ENCODE measurements at regions not wholly inside any gene's neighbourhood (a gene's known extent, or its start where the extent isn't known, plus 50 kb on each side); places are given as distances from the start of the nearest gene placed in this dataset.
"Not testable (repeated sequence)": the region's sequence is repeated elsewhere in the genome, so short reads cannot be mapped to it uniquely, and the experiment has no call there.

GRCh38 chr2:87075054-87075790 is 53.6 kb upstream of the PLGLB1 start:
- peak; percentile 15 for DNase-seq (ENCODE audit: low spot score)

- DNase-seq (ENCODE audit: low spot score), result peak; percentile 22
These were observed 54.2 kb upstream of the PLGLB1 start for GRCh38 chr2:87075791-87076252.

- peak; percentile 67 for DNase-seq (ENCODE audit: low spot score)
These were observed 54.8 kb upstream of the PLGLB1 start for GRCh38 chr2:87076253-87077123.

GRCh38 chr2:87077124-87077446 is 55.4 kb upstream of the PLGLB1 start:
- DNase-seq (ENCODE audit: low spot score), result not testable (repeated sequence)

GRCh38 chr2:87081727-87082126 is 60.1 kb upstream of the PLGLB1 start:
- DNase-seq (ENCODE audit: low spot score), result not testable (repeated sequence)

- not testable (repeated sequence) for DNase-seq (ENCODE audit: low spot score)
These were observed 66.4 kb upstream of the PLGLB1 start for GRCh38 chr2:87088079-87088478.

GRCh38 chr2:87089401-87089800 is 67.8 kb upstream of the PLGLB1 start:
- DNase-seq (ENCODE audit: low spot score), result not testable (repeated sequence)

GRCh38 chr2:87093252-87093651 is 71.6 kb upstream of the PLGLB1 start:
- not testable (repeated sequence) for DNase-seq (ENCODE audit: low spot score)

- DNase-seq (ENCODE audit: low spot score), result not testable (repeated sequence)
These were observed 72.4 kb upstream of the PLGLB1 start for GRCh38 chr2:87093937-87094529.

GRCh38 chr2:87095804-87096203 is 74.2 kb upstream of the PLGLB1 start:
- DNase-seq (ENCODE audit: low spot score), result not testable (repeated sequence)

- DNase-seq (ENCODE audit: low spot score), result not testable (repeated sequence)
These were observed 107.3 kb upstream of the PLGLB1 start for GRCh38 chr2:87128761-87129553.

GRCh38 chr2:87132577-87132976 is 110.9 kb upstream of the PLGLB1 start:
- not testable (repeated sequence) for DNase-seq (ENCODE audit: low spot score)

- DNase-seq (ENCODE audit: low spot score), result not testable (repeated sequence)
These were observed 130.3 kb upstream of the PLGLB1 start for GRCh38 chr2:87151835-87152493.

- DNase-seq (ENCODE audit: low spot score), result not testable (repeated sequence)
These were observed 152.8 kb upstream of the PLGLB1 start for GRCh38 chr2:87174454-87174853.

- DNase-seq (ENCODE audit: low spot score), result not testable (repeated sequence)
These were observed 161.7 kb upstream of the PLGLB1 start for GRCh38 chr2:87183373-87183772.

GRCh38 chr2:87184260-87184659 is 162.6 kb upstream of the PLGLB1 start:
- DNase-seq (ENCODE audit: low spot score), result not testable (repeated sequence)

GRCh38 chr2:87189214-87189613 is 167.6 kb upstream of the PLGLB1 start:
- DNase-seq (ENCODE audit: low spot score), result not testable (repeated sequence)

GRCh38 chr2:87193336-87193735 is 171.7 kb upstream of the PLGLB1 start:
- DNase-seq (ENCODE audit: low spot score), result not testable (repeated sequence)

- not testable (repeated sequence) for DNase-seq (ENCODE audit: low spot score)
These were observed 172.8 kb upstream of the PLGLB1 start for GRCh38 chr2:87194254-87194999.

GRCh38 chr2:87196720-87197388 is 175.2 kb upstream of the PLGLB1 start:
- not testable (repeated sequence) for DNase-seq (ENCODE audit: low spot score)

Data from D341Med (cell line).